Loucy (cell line): ENCODE measurements at regions not wholly inside any gene's neighbourhood (a gene's known extent, or its start where the extent isn't known, plus 50 kb on each side); places are given as distances from the start of the nearest gene placed in this dataset.

ENCODE experiments used
- H2AFZ ChIP-seq: fragments of 200-600 bp; sonication (generic); 2 replicates; pipeline ENCODE4 v1.6.0; 2016; ENCODE audit warnings: antibody characterized with exemption, mild to moderate bottlenecking, low read length, moderate library complexity
- H3F3A ChIP-seq: fragments of 200-600 bp; 2 replicates; pipeline ENCODE4 v1.6.0; 2016; ENCODE audit warnings: antibody characterized with exemption, low read depth, mild to moderate bottlenecking
- H3K27me3 ChIP-seq: fragments of 200-600 bp; sonication (generic); 2 replicates; pipeline ENCODE4 v1.6.1; 2014; ENCODE audit warnings: low read length, mild to moderate bottlenecking; ENCODE audit not compliant: insufficient read depth, poor library complexity, severe bottlenecking
- H3K36me3 ChIP-seq: fragments of 200-600 bp; sonication (generic); 2 replicates; pipeline ENCODE4 v1.6.1; 2016; ENCODE audit warnings: low read length; ENCODE audit not compliant: insufficient read depth
- H3K4me1 ChIP-seq: fragments of 200-600 bp; sonication (generic); 2 replicates; pipeline ENCODE4 v1.5.1; 2014; ENCODE audit warnings: low read length, mild to moderate bottlenecking; ENCODE audit not compliant: insufficient read depth, poor library complexity, severe bottlenecking
- H3K4me2 ChIP-seq: fragments of 200-600 bp; sonication (generic); 2 replicates; pipeline ENCODE4 v1.6.0; 2014; ENCODE audit warnings: antibody characterized with exemption, low read length, low read depth, mild to moderate bottlenecking; ENCODE audit not compliant: poor library complexity, severe bottlenecking
- H3K4me3 ChIP-seq: fragments of 200-600 bp; sonication (generic); 2 replicates; pipeline ENCODE4 v1.5.1; 2014; ENCODE audit warnings: low read length, mild to moderate bottlenecking, mixed read lengths; ENCODE audit not compliant: poor library complexity, severe bottlenecking
- H3K79me2 ChIP-seq: fragments of 200-600 bp; sonication (generic); 2 replicates; pipeline ENCODE4 v1.6.1; 2014; ENCODE audit warnings: low read length; ENCODE audit not compliant: insufficient read depth
- H3K9ac ChIP-seq: fragments of 200-600 bp; sonication (generic); 2 replicates; pipeline ENCODE4 v1.6.0; 2014; ENCODE audit warnings: mild to moderate bottlenecking, low read depth, low read length, moderate library complexity; ENCODE audit not compliant: poor library complexity, severe bottlenecking
- H3K9me2 ChIP-seq: fragments of 200-600 bp; sonication (generic); replicated peaks from 2 replicates; pipeline ENCODE4 v1.6.1; 2016; ENCODE audit warnings: low read depth, low read length, mixed read lengths
- H3K9me3 ChIP-seq: fragments of 200-600 bp; sonication (generic); 2 replicates; pipeline ENCODE4 v1.6.1; 2014; ENCODE audit warnings: mild to moderate bottlenecking, antibody characterized with exemption, low read length, low read depth; ENCODE audit not compliant: insufficient read depth
- H4K20me1 ChIP-seq: fragments of 200-600 bp; sonication (generic); 2 replicates; pipeline ENCODE4 v1.6.0; 2014; ENCODE audit warnings: antibody characterized with exemption, low read length, mild to moderate bottlenecking; ENCODE audit not compliant: insufficient read depth, poor library complexity, severe bottlenecking
- EZH2phosphoT487 ChIP-seq: fragments of 200-600 bp; IDR thresholded peaks from 2 replicates; pipeline ENCODE4 v1.6.1; 2018; ENCODE audit warnings: antibody characterized with exemption, mild to moderate bottlenecking, moderate library complexity, borderline replicate concordance
- TF ChIP-seq, protein P1 (sequence below): fragments of 200-600 bp; sonication (generic); conservative IDR thresholded peaks from 2 replicates; pipeline ENCODE4 v1.5.1; 2014; ENCODE audit warnings: mild to moderate bottlenecking, antibody characterized with exemption, low read length

GRCh38 chr1:38743184-38743583 is 116.4 kb downstream of the RRAGC start:
- Histone ChIP-seq H3K9me3 (0 out of 2 replicates have a peak, but pooled peaks cover 4% of the 10 kb centered on the region), H3K27me3 (no peaks in the 10 kb centered on the region), H4K20me1 (no peaks in the 10 kb centered on the region), H3K79me2 (no peaks in the 10 kb centered on the region), H3K9me2 (no peaks in the 10 kb centered on the region), H3F3A (no peaks in the 10 kb centered on the region), H3K4me2 (no peak overlapping the region), H3K4me3 (no peak overlapping the region), H3K36me3 (no peaks in the 10 kb centered on the region), H3K4me1 (no peaks in the 10 kb centered on the region), H2AFZ (no peak overlapping the region), H3K9ac (no peak overlapping the region)
- no peak for TF ChIP-seq EZH2phosphoT487
- TF ChIP-seq, protein P1, sequence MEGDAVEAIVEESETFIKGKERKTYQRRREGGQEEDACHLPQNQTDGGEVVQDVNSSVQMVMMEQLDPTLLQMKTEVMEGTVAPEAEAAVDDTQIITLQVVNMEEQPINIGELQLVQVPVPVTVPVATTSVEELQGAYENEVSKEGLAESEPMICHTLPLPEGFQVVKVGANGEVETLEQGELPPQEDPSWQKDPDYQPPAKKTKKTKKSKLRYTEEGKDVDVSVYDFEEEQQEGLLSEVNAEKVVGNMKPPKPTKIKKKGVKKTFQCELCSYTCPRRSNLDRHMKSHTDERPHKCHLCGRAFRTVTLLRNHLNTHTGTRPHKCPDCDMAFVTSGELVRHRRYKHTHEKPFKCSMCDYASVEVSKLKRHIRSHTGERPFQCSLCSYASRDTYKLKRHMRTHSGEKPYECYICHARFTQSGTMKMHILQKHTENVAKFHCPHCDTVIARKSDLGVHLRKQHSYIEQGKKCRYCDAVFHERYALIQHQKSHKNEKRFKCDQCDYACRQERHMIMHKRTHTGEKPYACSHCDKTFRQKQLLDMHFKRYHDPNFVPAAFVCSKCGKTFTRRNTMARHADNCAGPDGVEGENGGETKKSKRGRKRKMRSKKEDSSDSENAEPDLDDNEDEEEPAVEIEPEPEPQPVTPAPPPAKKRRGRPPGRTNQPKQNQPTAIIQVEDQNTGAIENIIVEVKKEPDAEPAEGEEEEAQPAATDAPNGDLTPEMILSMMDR: no peak

DNA sequence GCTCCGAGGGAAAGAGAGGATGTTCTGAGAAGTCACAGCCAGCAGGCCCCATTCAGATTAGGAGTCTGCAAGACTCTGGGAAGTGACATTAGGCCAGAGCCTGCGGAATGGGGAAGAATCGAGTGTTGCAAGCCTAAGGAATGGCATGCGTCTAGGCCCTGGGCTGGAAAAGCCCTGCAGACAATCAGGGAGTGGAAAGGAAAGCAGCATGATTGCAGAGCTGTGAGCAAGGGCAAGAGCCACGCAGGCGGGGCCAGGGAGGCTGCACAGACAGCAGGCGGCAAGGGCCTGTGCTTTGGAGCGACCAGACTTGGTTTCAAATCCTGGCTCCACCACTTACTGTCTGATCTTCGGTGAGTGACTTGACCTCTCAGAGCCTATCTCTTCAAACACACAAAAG is 118.2 kb downstream of the RRAGC start:
- Histone ChIP-seq H3K4me2 (no peak overlapping the region), H3K79me2 (no peaks in the 10 kb centered on the region), H3K9me2 (no peaks in the 10 kb centered on the region), H2AFZ (no peak overlapping the region), H4K20me1 (no peaks in the 10 kb centered on the region), H3K9ac (no peak overlapping the region), H3F3A (no peaks in the 10 kb centered on the region), H3K36me3 (no peaks in the 10 kb centered on the region), H3K9me3 (0 out of 2 replicates have a peak, but pooled peaks cover 4% of the 10 kb centered on the region), H3K4me3 (no peak overlapping the region), H3K4me1 (no peaks in the 10 kb centered on the region), H3K27me3 (no peaks in the 10 kb centered on the region)
- no peak for TF ChIP-seq EZH2phosphoT487
- TF ChIP-seq, protein P1: no peak

DNA sequence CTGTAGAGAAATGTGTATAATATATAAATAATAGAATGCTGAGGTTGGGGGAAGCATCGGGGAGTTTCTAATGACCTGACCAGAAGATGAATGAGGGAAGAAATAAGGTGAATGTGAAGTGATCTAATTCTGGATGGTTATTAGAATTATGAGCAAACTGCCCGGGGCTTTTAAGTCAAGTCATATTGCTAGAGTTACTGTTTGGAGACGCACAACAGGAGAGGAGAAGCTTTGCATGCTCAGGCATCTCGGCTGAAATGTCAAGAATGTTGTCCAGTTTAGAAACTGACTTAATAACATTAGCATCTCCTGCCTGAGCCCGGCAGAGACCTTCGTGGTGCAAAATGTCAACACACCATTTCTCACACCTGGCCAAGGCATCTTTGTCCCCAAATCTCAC is 119.1 kb downstream of the RRAGC start:
- Histone ChIP-seq H2AFZ (no peak overlapping the region), H3K4me1 (no peaks in the 10 kb centered on the region), H3K9me3 (0 out of 2 replicates have a peak, but pooled peaks cover 4% of the 10 kb centered on the region), H3K4me3 (no peak overlapping the region), H3K36me3 (no peaks in the 10 kb centered on the region), H3K4me2 (no peak overlapping the region), H3K9me2 (no peaks in the 10 kb centered on the region), H3K79me2 (no peaks in the 10 kb centered on the region), H3K27me3 (no peaks in the 10 kb centered on the region), H3K9ac (no peak overlapping the region), H3F3A (no peaks in the 10 kb centered on the region), H4K20me1 (no peaks in the 10 kb centered on the region)
- TF ChIP-seq, protein P1: no peak
- no peak for TF ChIP-seq EZH2phosphoT487
